PC-9 (cell line): ENCODE measurements at regions not wholly inside any gene's neighbourhood (a gene's known extent, or its start where the extent isn't known, plus 50 kb on each side); places are given as distances from the start of the nearest gene placed in this dataset.

Experiments used
- BruUV-seq: library from RNA; stranded (reverse); fragments of 400-500 nt; replicated peaks from 2 replicates; lab custom pipeline; 2021; lab: Mats Ljungman, UMichigan
- CTCF ChIA-PET: fragments of 300-600 bp; sonication (Branson Sonifier 250); formaldehyde crosslinking; loops from one replicate; lab custom pipeline; 2022; ENCODE audit warnings: antibody characterized with exemption; lab: Charles Lee
- POLR2A ChIA-PET: fragments of 300-600 bp; sonication (Branson Sonifier 250); formaldehyde crosslinking; loops from one replicate; lab custom pipeline; 2022; ENCODE audit warnings: antibody characterized with exemption; ENCODE audit not compliant: unreplicated experiment; lab: Charles Lee
- DNase-seq, 2 experiments: peaks; one replicate each; pipeline versions ENCODE4 v3.0.0 to v3.0.0-alpha.2; 2015 to 2022; ENCODE audit warnings: mixed read lengths in 1 of 2
- H2AFZ ChIP-seq: fragments of 200-600 bp; sonication (generic); 2 replicates; pipeline ENCODE4 v1.8.1; 2017; ENCODE audit warnings: antibody characterized with exemption
- H3F3A ChIP-seq: fragments of 200-600 bp; sonication (generic); 2 replicates; pipeline ENCODE4 v1.8.1; 2017; ENCODE audit warnings: antibody characterized with exemption, mild to moderate bottlenecking, low read depth; ENCODE audit not compliant: insufficient read depth
- H3K27ac ChIP-seq: fragments of 200-600 bp; sonication (generic); 2 replicates; pipeline ENCODE4 v1.6.1; 2016; ENCODE audit warnings: mixed run types
- H3K27me3 ChIP-seq: fragments of 200-600 bp; sonication (generic); 2 replicates; pipeline ENCODE4 v1.6.1; 2016; ENCODE audit warnings: low read depth, mixed run types; ENCODE audit not compliant: insufficient read depth
- H3K36me3 ChIP-seq: fragments of 200-600 bp; sonication (generic); 2 replicates; pipeline ENCODE4 v1.6.1; 2016; ENCODE audit warnings: low read depth, mixed run types
- H3K4me1 ChIP-seq: fragments of 200-600 bp; sonication (generic); replicated peaks from 2 replicates; pipeline ENCODE4 v1.6.1; 2016; ENCODE audit warnings: mixed run types; ENCODE audit not compliant: insufficient read depth
- H3K4me2 ChIP-seq: fragments of 200-600 bp; sonication (generic); 2 replicates; pipeline ENCODE4 v1.6.1; 2017; ENCODE audit warnings: mixed run types
- H3K4me3 ChIP-seq: fragments of 200-600 bp; sonication (generic); 2 replicates; pipeline ENCODE4 v1.6.1; 2016; ENCODE audit warnings: mixed run types
- H3K79me2 ChIP-seq: fragments of 200-600 bp; sonication (generic); 2 replicates; pipeline ENCODE4 v1.6.1; 2017; ENCODE audit warnings: low read depth, mixed run types
- H3K9me2 ChIP-seq: fragments of 200-600 bp; sonication (generic); 2 replicates; pipeline ENCODE4 v1.8.1; 2017; ENCODE audit warnings: mild to moderate bottlenecking; ENCODE audit not compliant: insufficient read depth
- H3K9me3 ChIP-seq: fragments of 200-600 bp; sonication (generic); 2 replicates; pipeline ENCODE4 v1.8.1; 2016; ENCODE audit warnings: low read depth; ENCODE audit not compliant: insufficient read depth
- H4K20me1 ChIP-seq: fragments of 200-600 bp; sonication (generic); 2 replicates; pipeline ENCODE4 v1.8.1; 2017; ENCODE audit not compliant: insufficient read depth
- EZH2 ChIP-seq: fragments of 200-600 bp; sonication (generic); IDR thresholded peaks from 2 replicates; pipeline ENCODE4 v1.8.0; 2017; ENCODE audit warnings: antibody characterized with exemption, low read depth
- intact Hi-C: fragments of 100-400 bp; cut with micrococcal nuclease; formaldehyde crosslinking; loops from one replicate; pipeline ENCODE4 v1.10.0; 2022; ENCODE audit not compliant: unreplicated experiment
- TF ChIP-seq, protein P1 (sequence below): fragments of 200-600 bp; sonication (generic); conservative IDR thresholded peaks from 2 replicates; pipeline ENCODE4 v1.6.1; 2017; ENCODE audit warnings: mixed run types, antibody characterized with exemption, mild to moderate bottlenecking, moderate library complexity

DNA sequence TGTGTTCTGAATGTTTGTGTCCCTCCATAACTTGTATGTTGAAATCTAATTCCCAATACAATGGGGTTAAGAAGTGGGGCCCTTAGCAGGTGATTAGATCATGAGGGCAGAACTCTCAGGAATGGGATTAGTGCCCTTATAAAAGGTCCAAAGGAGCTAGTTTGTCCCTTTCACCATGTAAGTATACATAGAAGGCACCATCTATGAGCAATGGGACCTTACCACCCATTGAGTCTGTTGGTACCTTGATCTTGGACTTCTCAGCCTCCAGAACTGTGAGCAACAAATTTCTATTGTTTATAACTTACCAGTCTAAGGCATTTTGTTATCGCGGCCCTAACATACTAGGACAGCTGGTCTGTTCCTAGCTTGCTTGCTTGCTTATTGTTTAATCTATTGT lies 106.3 kb downstream of the MYCN start:
- Histone ChIP-seq H3F3A (no peaks in the 10 kb centered on the region), H3K4me2 (no peak overlapping the region), H3K4me1 (no peaks in the 10 kb centered on the region), H3K9me2 (no peaks in the 10 kb centered on the region), H3K4me3 (no peak overlapping the region), H3K27me3 (peaks cover 38% of the 10 kb centered on the region), H2AFZ (no peak overlapping the region), H3K79me2 (no peaks in the 10 kb centered on the region), H4K20me1 (no peaks in the 10 kb centered on the region), H3K9me3 (no peaks in the 10 kb centered on the region), H3K36me3 (no peaks in the 10 kb centered on the region), H3K27ac (no peak overlapping the region)
- BruUV-seq: no TSS peak
- POLR2A ChIA-PET: no interaction called here
- intact Hi-C loops: no loop called here
- DNase-seq: no peak
- TF ChIP-seq, protein P1, sequence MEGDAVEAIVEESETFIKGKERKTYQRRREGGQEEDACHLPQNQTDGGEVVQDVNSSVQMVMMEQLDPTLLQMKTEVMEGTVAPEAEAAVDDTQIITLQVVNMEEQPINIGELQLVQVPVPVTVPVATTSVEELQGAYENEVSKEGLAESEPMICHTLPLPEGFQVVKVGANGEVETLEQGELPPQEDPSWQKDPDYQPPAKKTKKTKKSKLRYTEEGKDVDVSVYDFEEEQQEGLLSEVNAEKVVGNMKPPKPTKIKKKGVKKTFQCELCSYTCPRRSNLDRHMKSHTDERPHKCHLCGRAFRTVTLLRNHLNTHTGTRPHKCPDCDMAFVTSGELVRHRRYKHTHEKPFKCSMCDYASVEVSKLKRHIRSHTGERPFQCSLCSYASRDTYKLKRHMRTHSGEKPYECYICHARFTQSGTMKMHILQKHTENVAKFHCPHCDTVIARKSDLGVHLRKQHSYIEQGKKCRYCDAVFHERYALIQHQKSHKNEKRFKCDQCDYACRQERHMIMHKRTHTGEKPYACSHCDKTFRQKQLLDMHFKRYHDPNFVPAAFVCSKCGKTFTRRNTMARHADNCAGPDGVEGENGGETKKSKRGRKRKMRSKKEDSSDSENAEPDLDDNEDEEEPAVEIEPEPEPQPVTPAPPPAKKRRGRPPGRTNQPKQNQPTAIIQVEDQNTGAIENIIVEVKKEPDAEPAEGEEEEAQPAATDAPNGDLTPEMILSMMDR: no peak
- no peak for TF ChIP-seq EZH2
- CTCF ChIA-PET: no interaction called here

DNA sequence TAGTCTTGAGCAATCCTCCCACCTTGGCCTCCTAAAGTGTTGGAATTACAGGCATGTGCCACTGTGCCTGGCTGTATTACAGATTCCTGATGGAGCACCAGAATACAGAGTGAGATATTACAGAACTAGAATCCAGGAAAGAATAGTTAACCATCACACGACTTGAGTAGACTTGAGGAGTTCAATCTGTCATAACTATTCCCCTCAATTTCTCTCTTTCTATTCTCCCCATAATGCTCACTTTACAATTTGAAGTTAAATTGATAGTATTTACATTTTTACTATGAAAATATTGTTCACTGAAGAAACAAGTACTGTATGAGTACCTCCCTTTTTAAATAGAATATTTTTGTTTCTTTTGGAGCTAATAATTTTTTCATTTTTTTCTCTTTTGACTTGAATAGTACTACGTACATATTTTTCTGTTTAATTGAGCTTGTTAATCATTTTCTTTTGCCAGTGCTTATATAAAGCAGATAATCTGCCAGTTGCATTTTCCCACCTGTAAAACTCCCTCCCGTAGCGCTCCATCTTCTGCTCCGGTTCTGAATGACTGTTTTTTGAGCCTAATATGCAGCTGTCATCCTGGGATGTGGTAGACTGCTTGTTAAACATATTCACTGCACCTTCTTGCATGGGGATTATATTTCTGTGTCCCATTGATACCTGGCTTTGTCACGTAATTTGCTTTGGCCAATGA lies 105.5 kb downstream of the MYCN start:
- no peaks in the 10 kb centered on the region for H3K9me2 ChIP-seq
- BruUV-seq: no TSS peak
- no peaks in the 10 kb centered on the region for H3K4me1 ChIP-seq
- ChIA-PET POLR2A (no interaction called here), CTCF (no interaction called here)
- H3K79me2 ChIP-seq: no peaks in the 10 kb centered on the region
- H4K20me1 ChIP-seq: no peaks in the 10 kb centered on the region
- H3K27me3 ChIP-seq: peaks cover 39% of the 10 kb centered on the region
- TF ChIP-seq, protein P1: no peak
- TF ChIP-seq EZH2: no peak
- DNase-seq: no peak
- no peak overlapping the region for H3K27ac ChIP-seq
- H3F3A ChIP-seq: no peaks in the 10 kb centered on the region
- no peak overlapping the region for H2AFZ ChIP-seq
- no peak overlapping the region for H3K4me2 ChIP-seq
- no peak overlapping the region for H3K4me3 ChIP-seq
- no peaks in the 10 kb centered on the region for H3K36me3 ChIP-seq
- intact Hi-C loops: no loop called here
- H3K9me3 ChIP-seq: no peaks in the 10 kb centered on the region

DNA sequence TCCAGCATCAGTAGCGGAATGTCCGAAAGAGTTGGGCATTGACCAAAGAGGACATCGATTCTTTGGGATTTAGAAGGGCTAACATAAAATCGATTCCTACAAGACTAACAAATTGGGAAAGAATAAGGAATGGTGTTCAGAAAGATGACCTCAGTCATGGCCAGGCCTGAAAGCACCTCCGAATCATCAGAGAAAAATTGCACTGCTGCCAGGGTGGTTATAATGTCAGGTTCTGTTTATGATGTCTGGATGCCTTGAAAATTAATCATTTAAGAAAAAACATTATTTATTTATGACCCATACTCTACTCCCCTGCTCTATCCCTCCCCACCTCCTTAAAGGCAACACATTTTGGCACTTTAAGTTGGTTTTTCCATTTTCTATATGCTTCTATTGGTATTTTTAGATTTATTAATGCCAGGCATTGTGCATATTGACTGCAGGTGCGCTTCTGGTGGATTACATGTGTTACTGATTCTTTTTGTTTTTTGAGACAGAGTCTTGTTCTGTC lies 104.7 kb downstream of the MYCN start:
- BruUV-seq: no TSS peak

More for the DNA sequence above, 104.7 kb downstream of the MYCN start:
- H3K27ac ChIP-seq: no peak overlapping the region
- H3F3A ChIP-seq: no peaks in the 10 kb centered on the region
- H3K9me2 ChIP-seq: no peaks in the 10 kb centered on the region
- no peaks in the 10 kb centered on the region for H3K79me2 ChIP-seq
- H4K20me1 ChIP-seq: no peaks in the 10 kb centered on the region
- no peak for DNase-seq
- no peaks in the 10 kb centered on the region for H3K4me1 ChIP-seq
- no peak for TF ChIP-seq EZH2
- TF ChIP-seq, protein P1: no peak
- ChIA-PET CTCF (no interaction called here), POLR2A (no interaction called here)
- H3K4me2 ChIP-seq: no peak overlapping the region
- no peak overlapping the region for H3K4me3 ChIP-seq
- H3K27me3 ChIP-seq: peaks cover 34% of the 10 kb centered on the region
- H3K9me3 ChIP-seq: no peaks in the 10 kb centered on the region
- no peak overlapping the region for H2AFZ ChIP-seq
- H3K36me3 ChIP-seq: no peaks in the 10 kb centered on the region
- intact Hi-C loops: no loop called here
